Sciatic nerve (tissue), 2 donors: ENCODE measurements at regions not wholly inside any gene's neighbourhood (a gene's known extent, or its start where the extent isn't known, plus 50 kb on each side); places are given as distances from the start of the nearest gene placed in this dataset.

Source experiments
- ATAC-seq: fragments of 200-7000 bp; cut with Tn5 transposase; one replicate; pipeline ENCODE4 v1.9.1; 2020; ENCODE audit warnings: mild to moderate bottlenecking, moderate library complexity
- DNase-seq: peaks from one replicate; pipeline ENCODE4 v3.0.0-alpha.2; 2020; ENCODE audit warnings: low spot score
- intact Hi-C: fragments of 100-400 bp; cut with DNase I; formaldehyde crosslinking; loops from one replicate; pipeline ENCODE4 v1.14.2; 2022
- donor health status: DM: no; HTN: no; CAD: no.
- donor health status: DM: no; HTN: no; CAD: no.

GRCh38 chr4:184575306-184575705 is 73.9 kb downstream of the CASP3 start:
- no peak for ATAC-seq
- intact Hi-C loops: no loop called here

GRCh38 chr4:184574861-184575260 is 74.4 kb downstream of the CASP3 start:
- no peak for ATAC-seq
- DNase-seq: no peak
- intact Hi-C loops: no loop called here

More at GRCh38 chr4:184575306-184575705, 73.9 kb downstream of the CASP3 start:
- no peak for DNase-seq

- DNase-seq (no peak), ATAC-seq (no peak)
- intact Hi-C loops: no loop called here
Measured at GRCh38 chr4:184573701-184574100, 75.5 kb downstream of the CASP3 start.

GRCh38 chr4:184568770-184569169 is 80.5 kb downstream of the CASP3 start:
- ATAC-seq (no peak), DNase-seq (no peak)
- intact Hi-C loops: no loop called here

- ATAC-seq: no peak
- intact Hi-C loops: no loop called here
- DNase-seq: no peak
Measured at GRCh38 chr4:184563621-184564020, 85.6 kb downstream of the CASP3 start.

GRCh38 chr4:184558996-184559395 is 84.6 kb upstream of the IRF2 start:
- ATAC-seq: no peak
- DNase-seq: no peak
- intact Hi-C loops: no loop called here

GRCh38 chr4:184553891-184554290 is 79.5 kb upstream of the IRF2 start:
- intact Hi-C loops: no loop called here
- DNase-seq: no peak
- no peak for ATAC-seq

GRCh38 chr4:184550476-184550875 is 76.1 kb upstream of the IRF2 start:
- no peak for ATAC-seq
- intact Hi-C loops: no loop called here

GRCh38 chr4:184548648-184549341 is 74.4 kb upstream of the IRF2 start:
- ATAC-seq: no peak
- intact Hi-C loops: no loop called here
- DNase-seq: no peak

More at GRCh38 chr4:184550476-184550875, 76.1 kb upstream of the IRF2 start:
- DNase-seq: no peak

- intact Hi-C loops: no loop called here
Measured at GRCh38 chr4:184548316-184548647, 73.9 kb upstream of the IRF2 start.

GRCh38 chr4:184544788-184545409 is 70.5 kb upstream of the IRF2 start:
- DNase-seq (no peak), ATAC-seq (no peak)
- intact Hi-C loops: no loop called here

More at GRCh38 chr4:184548316-184548647, 73.9 kb upstream of the IRF2 start:
- DNase-seq (no peak), ATAC-seq (no peak)

- no peak for ATAC-seq
- DNase-seq: no peak
- intact Hi-C loops: no loop called here
Measured at GRCh38 chr4:184541907-184542306, 67.6 kb upstream of the IRF2 start.

- DNase-seq: no peak
- intact Hi-C loops: no loop called here
- ATAC-seq: no peak
Measured at GRCh38 chr4:184540307-184540706, 66.0 kb upstream of the IRF2 start.

- ATAC-seq (peak; percentile 97), DNase-seq (peak; percentile 93)
Measured at GRCh38 chr4:184538023-184538599, 63.8 kb upstream of the IRF2 start.

GRCh38 chr4:184537269-184538022 is 63.1 kb upstream of the IRF2 start:
- DNase-seq (peak; percentile 99), ATAC-seq (peak; percentile 99)
- intact Hi-C loops: loop anchor here (5.0 to 10.0 kb wide), 2 partner anchors 63 to 270 kb away; partner anchors contain the start of gene IRF2

More at GRCh38 chr4:184538023-184538599, 63.8 kb upstream of the IRF2 start:
- intact Hi-C loops: loop anchor here (5.0 to 10.0 kb wide), 2 partner anchors 63 to 271 kb away; partner anchors contain the start of gene IRF2

GRCh38 chr4:184536881-184537248 is 62.5 kb upstream of the IRF2 start:
- intact Hi-C loops: loop anchor here (5.0 to 10.0 kb wide), 2 partner anchors 62 to 270 kb away; partner anchors contain the start of gene IRF2
- no peak for DNase-seq
- peak; percentile 6 for ATAC-seq

GRCh38 chr4:184536065-184536880 is 61.9 kb upstream of the IRF2 start:
- ATAC-seq (no peak), DNase-seq (no peak)
- intact Hi-C loops: loop anchor here (5.0 to 10.0 kb wide), 2 partner anchors 61 to 269 kb away; partner anchors contain the start of gene IRF2

GRCh38 chr4:184534511-184535391 is 60.4 kb upstream of the IRF2 start:
- intact Hi-C loops: loop anchor here (5.0 to 10.0 kb wide), 2 partner anchors 60 to 267 kb away; partner anchors contain the start of gene IRF2
- ATAC-seq (no peak), DNase-seq (no peak)
